HCT116 (cell line): ENCODE measurements at regions not wholly inside any gene's neighbourhood (a gene's known extent, or its start where the extent isn't known, plus 50 kb on each side); places are given as distances from the start of the nearest gene placed in this dataset.

Source experiments
- ATAC-seq: fragments of 200-7000 bp; cut with Tn5 transposase; 2 replicates; pipeline ENCODE4 v1.9.1; 2020; ENCODE audit warnings: mild to moderate bottlenecking, moderate library complexity
- BruUV-seq: library from RNA; stranded (reverse); fragments of 400-500 nt; replicated peaks from 2 replicates; lab custom pipeline; 2021; lab: Mats Ljungman, UMichigan
- CTCF ChIA-PET: fragments of 300-600 bp; sonication (Branson Sonifier 250); formaldehyde crosslinking; loops from one replicate; lab custom pipeline; 2021; ENCODE audit warnings: antibody characterized with exemption; lab: Charles Lee
- POLR2A ChIA-PET: fragments of 300-600, 350-600 bp; sonication (Branson Sonifier 250); formaldehyde crosslinking; loops from one replicate; lab custom pipeline; 2021; ENCODE audit warnings: antibody characterized with exemption; lab: Charles Lee
- RAD21 ChIA-PET, 2 experiments: fragments of 300-600 bp; sonication (Branson Sonifier 250); formaldehyde crosslinking; loops; one replicate each; lab custom pipeline; 2023; ENCODE audit warnings: low total read pairs in 2 of 2; ENCODE audit not compliant: uncharacterized antibody in 2 of 2, unreplicated experiment in 2 of 2, low non-redundant PET in 1 of 2; lab: Charles Lee
- DNase-seq: peaks from one replicate; pipeline ENCODE4 v3.0.0-alpha.2; 2010; ENCODE audit warnings: low read depth, low spot score
- H2AFZ ChIP-seq: fragments of 200-600 bp; shearing (Covaris generic), sonication (generic); 2 replicates; pipeline ENCODE4 v1.6.1; 2017; ENCODE audit warnings: low read depth, mixed run types, mixed read lengths, antibody characterized with exemption, low read length; ENCODE audit not compliant: poor library complexity, severe bottlenecking
- H3K27ac ChIP-seq: 2 replicates; pipeline ENCODE4 v1.5.1; 2012; ENCODE audit warnings: low read depth, low read length
- H3K27me3 ChIP-seq: fragments of 200-600 bp; sonication (generic); 2 replicates; pipeline ENCODE4 v1.6.1; 2016; ENCODE audit warnings: mixed run types, low read length, mixed read lengths; ENCODE audit not compliant: insufficient read depth
- H3K36me3 ChIP-seq, 2 experiments: fragments of 200-500 bp in 1 of 2; fragments of 200-600 bp in 1 of 2; sonication (Bioruptor generic) in 1 of 2; sonication (generic) in 1 of 2; 2 replicates each; pipeline versions ENCODE4 v1.5.1 to v1.6.1; 2014 to 2016; ENCODE audit warnings: low read length in 2 of 2, inconsistent platforms in 1 of 2, mixed read lengths in 1 of 2, mixed run types in 1 of 2; ENCODE audit not compliant: insufficient read depth in 2 of 2, control insufficient read depth in 1 of 2
- H3K4me1 ChIP-seq, 2 experiments: fragments of 200-600 bp in 1 of 2; sonication (generic) in 1 of 2; 2 replicates each; pipeline versions ENCODE4 v1.5.1 to v1.6.1; 2012 to 2017; ENCODE audit warnings: low read length in 2 of 2, inconsistent platforms in 1 of 2, mild to moderate bottlenecking in 1 of 2, mixed read lengths in 1 of 2, mixed run types in 1 of 2, moderate library complexity in 1 of 2; ENCODE audit not compliant: insufficient read depth in 2 of 2, control insufficient read depth in 1 of 2
- H3K4me2 ChIP-seq: fragments of 200-600 bp; sonication (generic); 2 replicates; pipeline ENCODE4 v1.6.1; 2017; ENCODE audit warnings: mixed run types, low read length, mixed read lengths
- H3K4me3 ChIP-seq, 2 experiments: fragments of 200-600 bp in 1 of 2; sonication (generic) in 1 of 2; replicated peaks in 1 of 2; 2 replicates each; pipeline ENCODE4 v1.5.1; 2011 to 2016; ENCODE audit warnings: low read length in 2 of 2, control low read depth in 1 of 2, low read depth in 1 of 2, mild to moderate bottlenecking in 1 of 2, mixed read lengths in 1 of 2, mixed run types in 1 of 2
- H3K79me2 ChIP-seq: fragments of 200-600 bp; sonication (generic); 2 replicates; pipeline ENCODE4 v1.6.1; 2017; ENCODE audit warnings: mild to moderate bottlenecking, mixed run types, low read length, moderate library complexity, mixed read lengths; ENCODE audit not compliant: insufficient read depth
- H3K9ac ChIP-seq: fragments of 200-600 bp; sonication (generic); 2 replicates; pipeline ENCODE4 v1.6.1; 2016; ENCODE audit warnings: low read length, mixed read lengths
- H3K9me2 ChIP-seq: fragments of 200-600 bp; sonication (generic), shearing (Covaris generic); 2 replicates; pipeline ENCODE4 v1.6.1; 2017; ENCODE audit warnings: mixed run types, mild to moderate bottlenecking, moderate library complexity; ENCODE audit not compliant: insufficient read depth
- H3K9me3 ChIP-seq, 2 experiments: fragments of 200-500 bp in 1 of 2; fragments of 200-600 bp in 1 of 2; sonication (Bioruptor generic) in 1 of 2; sonication (generic) in 1 of 2; 2 replicates each; pipeline ENCODE4 v1.6.1; 2014 to 2017; ENCODE audit warnings: low read length in 2 of 2, mixed read lengths in 2 of 2, inconsistent platforms in 1 of 2, low read depth in 1 of 2, mild to moderate bottlenecking in 1 of 2, mixed run types in 1 of 2, moderate library complexity in 1 of 2; ENCODE audit not compliant: control insufficient read depth in 1 of 2, insufficient read depth in 1 of 2
- H4K20me1 ChIP-seq: fragments of 200-600 bp; sonication (generic), shearing (Covaris generic); 2 replicates; pipeline ENCODE4 v1.6.1; 2017; ENCODE audit warnings: mixed run types, mild to moderate bottlenecking, moderate library complexity; ENCODE audit not compliant: insufficient read depth
- CBX3 ChIP-seq: IDR thresholded peaks from 2 replicates; pipeline ENCODE4 v1.6.1; 2012; ENCODE audit warnings: low read depth
- CEBPB ChIP-seq: IDR thresholded peaks from 2 replicates; pipeline ENCODE4 v1.6.1; 2012; ENCODE audit warnings: low read depth
- EGR1 ChIP-seq: IDR thresholded peaks from 2 replicates; pipeline ENCODE4 v1.6.1; 2012; ENCODE audit warnings: low read depth
- ELF1 ChIP-seq: IDR thresholded peaks from 2 replicates; pipeline ENCODE4 v1.6.1; 2012; ENCODE audit warnings: low read depth, borderline replicate concordance
- EZH2 ChIP-seq: fragments of 200-600 bp; sonication (generic); IDR thresholded peaks from 2 replicates; pipeline ENCODE4 v1.6.1; 2017; ENCODE audit warnings: antibody characterized with exemption, mixed run types
- EZH2phosphoT487 ChIP-seq: fragments of 200-600 bp; IDR thresholded peaks from 2 replicates; pipeline ENCODE4 v1.6.1; 2018; ENCODE audit warnings: antibody characterized with exemption, borderline replicate concordance
- FOSL1 ChIP-seq: IDR thresholded peaks from 2 replicates; pipeline ENCODE4 v1.6.1; 2012; ENCODE audit warnings: low read depth
- JUND ChIP-seq: IDR thresholded peaks from 2 replicates; pipeline ENCODE4 v1.6.1; 2012
- POLR2A ChIP-seq: IDR thresholded peaks from 2 replicates; pipeline ENCODE4 v1.7.0; 2011; ENCODE audit warnings: borderline replicate concordance; ENCODE audit not compliant: insufficient read depth, insufficient read length; ENCODE audit errors: extremely low read depth
- POLR2AphosphoS5 ChIP-seq: IDR thresholded peaks from 2 replicates; pipeline ENCODE4 v1.6.1; 2011; ENCODE audit warnings: mild to moderate bottlenecking, low read depth, low read length, moderate library complexity
- RAD21 ChIP-seq: IDR thresholded peaks from 2 replicates; pipeline ENCODE4 v1.6.1; 2012; ENCODE audit warnings: low read depth, mild to moderate bottlenecking
- SP1 ChIP-seq: IDR thresholded peaks from 2 replicates; pipeline ENCODE4 v1.6.1; 2012; ENCODE audit warnings: low read depth
- SRF ChIP-seq: IDR thresholded peaks from 2 replicates; pipeline ENCODE4 v1.6.1; 2012; ENCODE audit warnings: low read depth
- TCF7L2 ChIP-seq: IDR thresholded peaks from 2 replicates; pipeline ENCODE4 v1.7.0; 2011; ENCODE audit warnings: borderline replicate concordance, inconsistent platforms; ENCODE audit not compliant: insufficient read depth, insufficient read length; ENCODE audit errors: extremely low read depth
- YY1 ChIP-seq: IDR thresholded peaks from 2 replicates; pipeline ENCODE4 v1.6.1; 2011; ENCODE audit warnings: low read length, low read depth, moderate library complexity, mild to moderate bottlenecking; ENCODE audit not compliant: insufficient replicate concordance; ENCODE audit errors: extremely low read depth
- ZFX ChIP-seq: fragments of 450-650 bp; IDR thresholded peaks from 2 replicates; pipeline ENCODE4 v1.6.1; 2017
- ZNF274 ChIP-seq: fragments of 200-500 bp; sonication (Bioruptor generic); IDR thresholded peaks from 2 replicates; pipeline ENCODE4 v1.6.1; 2014; ENCODE audit warnings: mild to moderate bottlenecking, low read depth, low read length, inconsistent platforms
- intact Hi-C: fragments of 100-400 bp; cut with micrococcal nuclease; formaldehyde crosslinking; loops from 2 replicates; pipeline ENCODE4 v1.10.0; 2022
- TF ChIP-seq, protein P1 (sequence below): IDR thresholded peaks from 2 replicates; pipeline ENCODE4 v1.6.1; 2012
- TF ChIP-seq, protein P2 (sequence below): IDR thresholded peaks from 2 replicates; pipeline ENCODE4 v1.6.1; 2012
- TF ChIP-seq, protein P3 (sequence below): IDR thresholded peaks from 2 replicates; pipeline ENCODE4 v1.6.1; 2012; ENCODE audit warnings: low read depth

DNA sequence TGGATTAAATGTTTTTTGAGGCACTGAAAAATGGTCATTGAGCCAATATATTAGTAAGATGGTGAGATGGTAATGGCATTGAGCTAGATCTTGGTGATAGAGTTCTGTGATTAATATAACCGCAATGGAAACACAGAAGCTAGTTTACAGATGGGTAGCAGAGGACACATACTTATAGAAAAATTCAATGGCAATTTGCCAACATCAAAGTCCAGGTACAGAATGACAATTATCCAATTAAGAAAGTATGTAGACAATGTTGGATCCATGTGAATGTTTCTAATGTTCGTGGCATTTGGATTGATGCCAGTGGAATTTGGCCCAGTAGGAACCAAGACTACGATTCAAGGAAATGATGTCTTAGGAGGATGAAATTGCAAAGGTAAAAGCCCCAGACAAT lies 187.8 kb downstream of the GNAT3 start:
- ATAC-seq, result no peak
- H2AFZ ChIP-seq, result peak overlapping the region; percentile 37
- no peaks in the 10 kb centered on the region for H3K9me3 ChIP-seq
- H3K79me2 ChIP-seq, result no peaks in the 10 kb centered on the region
- H3K4me2 ChIP-seq, result peak overlapping the region; percentile 43
- no peak overlapping the region for H3K4me3 ChIP-seq
- H3K4me1 ChIP-seq, result peaks cover 0 to 11% of the 10 kb centered on the region in 2 experiments; a peak in 3 of 4 replicates
- no peaks in the 10 kb centered on the region for H4K20me1 ChIP-seq
- H3K9me2 ChIP-seq, result no peaks in the 10 kb centered on the region
- ChIA-PET RAD21 (no interaction called here), POLR2A (no interaction called here), CTCF (no interaction called here)
- no peak for TF ChIP-seq RAD21
- TF ChIP-seq TCF7L2, result no peak
- no peak for TF ChIP-seq ZFX
- TF ChIP-seq, protein P1, sequence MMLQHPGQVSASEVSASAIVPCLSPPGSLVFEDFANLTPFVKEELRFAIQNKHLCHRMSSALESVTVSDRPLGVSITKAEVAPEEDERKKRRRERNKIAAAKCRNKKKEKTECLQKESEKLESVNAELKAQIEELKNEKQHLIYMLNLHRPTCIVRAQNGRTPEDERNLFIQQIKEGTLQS, result no peak
- TF ChIP-seq FOSL1, result no peak
- TF ChIP-seq ZNF274, result no peak
- no peak for TF ChIP-seq SP1
- TF ChIP-seq, protein P2, sequence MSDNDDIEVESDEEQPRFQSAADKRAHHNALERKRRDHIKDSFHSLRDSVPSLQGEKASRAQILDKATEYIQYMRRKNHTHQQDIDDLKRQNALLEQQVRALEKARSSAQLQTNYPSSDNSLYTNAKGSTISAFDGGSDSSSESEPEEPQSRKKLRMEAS, result no peak
- TF ChIP-seq POLR2AphosphoS5, result no peak
- no peak for TF ChIP-seq SRF
- no peak for TF ChIP-seq EGR1
- no peak for TF ChIP-seq ELF1
- TF ChIP-seq JUND, result no peak
- TF ChIP-seq CEBPB, result no peak
- no peak for TF ChIP-seq YY1
- TF ChIP-seq, protein P3, sequence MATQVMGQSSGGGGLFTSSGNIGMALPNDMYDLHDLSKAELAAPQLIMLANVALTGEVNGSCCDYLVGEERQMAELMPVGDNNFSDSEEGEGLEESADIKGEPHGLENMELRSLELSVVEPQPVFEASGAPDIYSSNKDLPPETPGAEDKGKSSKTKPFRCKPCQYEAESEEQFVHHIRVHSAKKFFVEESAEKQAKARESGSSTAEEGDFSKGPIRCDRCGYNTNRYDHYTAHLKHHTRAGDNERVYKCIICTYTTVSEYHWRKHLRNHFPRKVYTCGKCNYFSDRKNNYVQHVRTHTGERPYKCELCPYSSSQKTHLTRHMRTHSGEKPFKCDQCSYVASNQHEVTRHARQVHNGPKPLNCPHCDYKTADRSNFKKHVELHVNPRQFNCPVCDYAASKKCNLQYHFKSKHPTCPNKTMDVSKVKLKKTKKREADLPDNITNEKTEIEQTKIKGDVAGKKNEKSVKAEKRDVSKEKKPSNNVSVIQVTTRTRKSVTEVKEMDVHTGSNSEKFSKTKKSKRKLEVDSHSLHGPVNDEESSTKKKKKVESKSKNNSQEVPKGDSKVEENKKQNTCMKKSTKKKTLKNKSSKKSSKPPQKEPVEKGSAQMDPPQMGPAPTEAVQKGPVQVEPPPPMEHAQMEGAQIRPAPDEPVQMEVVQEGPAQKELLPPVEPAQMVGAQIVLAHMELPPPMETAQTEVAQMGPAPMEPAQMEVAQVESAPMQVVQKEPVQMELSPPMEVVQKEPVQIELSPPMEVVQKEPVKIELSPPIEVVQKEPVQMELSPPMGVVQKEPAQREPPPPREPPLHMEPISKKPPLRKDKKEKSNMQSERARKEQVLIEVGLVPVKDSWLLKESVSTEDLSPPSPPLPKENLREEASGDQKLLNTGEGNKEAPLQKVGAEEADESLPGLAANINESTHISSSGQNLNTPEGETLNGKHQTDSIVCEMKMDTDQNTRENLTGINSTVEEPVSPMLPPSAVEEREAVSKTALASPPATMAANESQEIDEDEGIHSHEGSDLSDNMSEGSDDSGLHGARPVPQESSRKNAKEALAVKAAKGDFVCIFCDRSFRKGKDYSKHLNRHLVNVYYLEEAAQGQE, result no peak
- no peak for TF ChIP-seq EZH2phosphoT487
- TF ChIP-seq POLR2A, result no peak
- TF ChIP-seq EZH2, result no peak
- TF ChIP-seq CBX3, result no peak
- no peak overlapping the region for H3K9ac ChIP-seq
- no peak overlapping the region for H3K27ac ChIP-seq
- intact Hi-C loops, result no loop called here
- BruUV-seq, result no TSS peak
- DNase-seq, result no peak
- H3K36me3 ChIP-seq, result no peaks in the 10 kb centered on the region
- H3K27me3 ChIP-seq, result no peaks in the 10 kb centered on the region
